Parathyroid adenoma (tissue), 2 donors: ENCODE measurements at regions not wholly inside any gene's neighbourhood (a gene's known extent, or its start where the extent isn't known, plus 50 kb on each side); places are given as distances from the start of the nearest gene placed in this dataset.

Source experiments
- H2AFZ ChIP-seq: fragments of 300-600 bp; sonication (generic); one replicate; pipeline ENCODE4 v1.7.0; 2017; ENCODE audit warnings: antibody characterized with exemption, mild to moderate bottlenecking
- H3K27ac ChIP-seq: fragments of 300-600 bp; sonication (generic); one replicate; pipeline ENCODE4 v1.7.0; 2017
- H3K27me3 ChIP-seq: fragments of 300-600 bp; sonication (generic); one replicate; pipeline ENCODE4 v1.7.0; 2017; ENCODE audit warnings: low read length; ENCODE audit not compliant: control insufficient read depth, insufficient read depth
- H3K36me3 ChIP-seq: fragments of 300-600 bp; sonication (generic); one replicate; pipeline ENCODE4 v1.7.0; 2017; ENCODE audit warnings: low read length; ENCODE audit not compliant: control insufficient read depth, insufficient read depth
- H3K4me1 ChIP-seq: fragments of 300-600 bp; sonication (generic); one replicate; pipeline ENCODE4 v1.7.0; 2017; ENCODE audit warnings: control low read depth
- H3K4me2 ChIP-seq: fragments of 300-600 bp; sonication (generic); one replicate; pipeline ENCODE4 v1.7.0; 2017; ENCODE audit warnings: low read length
- H3K4me3 ChIP-seq: fragments of 300-600 bp; sonication (generic); one replicate; pipeline ENCODE4 v1.7.0; 2017; ENCODE audit warnings: low read depth, low read length
- H3K79me2 ChIP-seq: fragments of 300-600 bp; sonication (generic); one replicate; pipeline ENCODE4 v1.7.0; 2017; ENCODE audit warnings: control low read depth
- H3K9ac ChIP-seq: fragments of 300-600 bp; sonication (generic); one replicate; pipeline ENCODE4 v1.7.0; 2017; ENCODE audit warnings: mild to moderate bottlenecking
- H3K9me3 ChIP-seq: fragments of 300-600 bp; sonication (generic); one replicate; pipeline ENCODE4 v1.7.0; 2017; ENCODE audit warnings: low read length; ENCODE audit not compliant: control insufficient read depth
- TF ChIP-seq, protein P1 (sequence below): fragments of 300-600 bp; sonication (generic); IDR thresholded peaks from one replicate; pipeline ENCODE4 v1.7.0; 2017; ENCODE audit warnings: antibody characterized with exemption, mild to moderate bottlenecking
- donor health status: primary hyperparathyroidism.

DNA sequence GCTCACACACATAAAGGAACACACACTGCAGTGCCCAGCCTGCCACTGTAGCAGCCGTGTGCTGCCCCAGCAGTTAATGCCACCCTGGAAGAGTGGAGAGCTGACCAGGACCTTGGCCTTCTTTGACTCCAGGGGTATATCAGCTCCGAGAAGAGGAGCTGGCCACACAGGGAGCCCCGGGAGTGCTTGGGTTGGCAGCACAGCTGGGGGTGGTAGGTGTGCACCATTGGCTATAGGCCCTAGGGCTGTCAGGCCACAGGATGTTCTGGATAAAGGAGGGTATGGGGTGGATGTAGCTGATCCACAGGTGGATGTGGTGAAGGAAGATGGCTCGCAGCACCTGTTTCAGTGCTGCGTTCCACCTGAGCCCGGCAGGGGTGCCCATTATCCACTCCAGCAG, 640.5 kb downstream of the PLPP3 start:
- Histone ChIP-seq H3K9ac (no peak overlapping the region), H3K9me3 (no peaks in the 10 kb centered on the region), H3K79me2 (no peaks in the 10 kb centered on the region), H3K36me3 (no peaks in the 10 kb centered on the region), H3K27ac (no peak overlapping the region), H2AFZ (no peak overlapping the region), H3K4me1 (no peaks in the 10 kb centered on the region), H3K4me2 (no peak overlapping the region), H3K4me3 (no peak overlapping the region), H3K27me3 (no peaks in the 10 kb centered on the region)
- TF ChIP-seq, protein P1, sequence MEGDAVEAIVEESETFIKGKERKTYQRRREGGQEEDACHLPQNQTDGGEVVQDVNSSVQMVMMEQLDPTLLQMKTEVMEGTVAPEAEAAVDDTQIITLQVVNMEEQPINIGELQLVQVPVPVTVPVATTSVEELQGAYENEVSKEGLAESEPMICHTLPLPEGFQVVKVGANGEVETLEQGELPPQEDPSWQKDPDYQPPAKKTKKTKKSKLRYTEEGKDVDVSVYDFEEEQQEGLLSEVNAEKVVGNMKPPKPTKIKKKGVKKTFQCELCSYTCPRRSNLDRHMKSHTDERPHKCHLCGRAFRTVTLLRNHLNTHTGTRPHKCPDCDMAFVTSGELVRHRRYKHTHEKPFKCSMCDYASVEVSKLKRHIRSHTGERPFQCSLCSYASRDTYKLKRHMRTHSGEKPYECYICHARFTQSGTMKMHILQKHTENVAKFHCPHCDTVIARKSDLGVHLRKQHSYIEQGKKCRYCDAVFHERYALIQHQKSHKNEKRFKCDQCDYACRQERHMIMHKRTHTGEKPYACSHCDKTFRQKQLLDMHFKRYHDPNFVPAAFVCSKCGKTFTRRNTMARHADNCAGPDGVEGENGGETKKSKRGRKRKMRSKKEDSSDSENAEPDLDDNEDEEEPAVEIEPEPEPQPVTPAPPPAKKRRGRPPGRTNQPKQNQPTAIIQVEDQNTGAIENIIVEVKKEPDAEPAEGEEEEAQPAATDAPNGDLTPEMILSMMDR = no peak

DNA sequence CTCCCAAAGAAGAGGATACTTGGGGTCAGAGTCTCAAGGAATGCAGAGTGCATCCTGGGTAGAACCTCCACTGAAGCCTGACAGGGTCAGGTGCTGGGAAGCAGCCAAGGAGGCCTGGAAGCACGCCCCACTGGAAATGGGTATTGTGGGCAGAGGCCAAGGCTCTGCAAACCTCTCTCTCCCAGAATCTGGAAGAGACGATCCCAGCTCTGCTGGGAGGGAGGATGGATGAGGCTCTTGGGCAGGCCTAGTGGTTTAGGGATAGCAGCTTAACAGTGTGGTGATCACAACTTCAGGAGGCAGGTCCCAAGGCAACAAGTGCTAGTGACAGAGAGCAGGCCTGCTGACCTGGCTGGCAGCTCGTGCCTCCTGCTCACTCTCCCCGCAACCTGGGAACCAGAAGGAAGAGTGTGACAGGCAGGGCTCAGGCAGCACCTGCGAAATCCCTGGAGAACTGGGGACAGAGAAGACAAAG, 641.0 kb downstream of the PLPP3 start:
- TF ChIP-seq, protein P1 = no peak
- no peaks in the 10 kb centered on the region for H3K4me1 ChIP-seq
- H3K79me2 ChIP-seq = no peaks in the 10 kb centered on the region
- H2AFZ ChIP-seq = no peak overlapping the region
- no peak overlapping the region for H3K4me3 ChIP-seq
- no peaks in the 10 kb centered on the region for H3K9me3 ChIP-seq
- H3K4me2 ChIP-seq = no peak overlapping the region
- no peaks in the 10 kb centered on the region for H3K27me3 ChIP-seq
- H3K27ac ChIP-seq = no peak overlapping the region
- H3K36me3 ChIP-seq = no peaks in the 10 kb centered on the region
- H3K9ac ChIP-seq = no peak overlapping the region

DNA sequence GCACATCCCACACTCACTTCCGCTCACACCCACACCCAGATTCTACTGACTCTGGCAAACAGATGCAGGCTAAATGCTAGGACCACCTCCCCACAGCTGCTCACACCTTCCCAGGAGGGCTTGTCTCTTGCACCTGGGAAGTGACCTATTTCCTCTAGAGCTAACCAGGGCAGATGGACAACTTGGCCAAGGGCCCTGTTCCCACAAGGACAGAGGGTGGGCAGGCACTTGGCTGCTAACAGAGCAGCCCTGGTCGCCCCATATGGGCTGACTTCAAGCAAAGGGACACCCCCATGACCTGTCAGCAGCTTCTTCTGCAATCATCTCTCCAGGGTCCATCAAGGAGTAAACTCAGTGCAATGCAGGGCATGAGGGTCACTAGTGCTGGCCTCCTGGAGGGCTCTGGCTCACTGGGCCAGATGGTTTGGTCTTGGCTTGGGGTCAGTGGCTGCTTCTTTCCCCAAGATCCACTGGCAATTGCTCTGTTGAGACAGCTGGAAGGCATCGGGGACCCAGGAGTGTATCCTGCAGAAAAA, 641.5 kb downstream of the PLPP3 start:
- Histone ChIP-seq H3K27me3 (no peaks in the 10 kb centered on the region), H3K4me3 (no peak overlapping the region), H2AFZ (no peak overlapping the region), H3K36me3 (no peaks in the 10 kb centered on the region), H3K9ac (no peak overlapping the region), H3K4me1 (no peaks in the 10 kb centered on the region), H3K27ac (no peak overlapping the region), H3K4me2 (no peak overlapping the region), H3K9me3 (no peaks in the 10 kb centered on the region), H3K79me2 (no peaks in the 10 kb centered on the region)
- TF ChIP-seq, protein P1 = no peak

DNA sequence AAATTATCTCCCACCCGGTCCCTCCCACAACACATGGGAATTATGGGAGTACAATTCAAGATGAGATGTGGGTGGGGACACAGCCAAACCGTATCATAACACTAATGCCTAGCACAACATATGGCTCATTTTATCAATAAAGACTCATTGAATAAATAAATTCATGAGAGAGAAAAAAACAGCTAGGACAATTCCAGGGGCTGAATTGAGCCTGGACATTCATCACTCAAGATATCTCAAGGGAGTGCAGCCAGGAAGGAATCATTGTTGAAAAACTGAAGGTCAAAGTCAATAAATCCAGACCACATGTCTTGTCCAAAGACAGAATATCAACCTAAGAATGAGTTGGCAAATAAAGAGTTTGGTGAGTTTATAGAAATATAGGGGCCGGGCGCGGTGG, 644.1 kb downstream of the PLPP3 start:
- H3K9ac ChIP-seq = no peak overlapping the region
- TF ChIP-seq, protein P1 = no peak
- H3K4me2 ChIP-seq = no peak overlapping the region
- H3K36me3 ChIP-seq = no peaks in the 10 kb centered on the region
- no peaks in the 10 kb centered on the region for H3K79me2 ChIP-seq
- H3K27me3 ChIP-seq = no peaks in the 10 kb centered on the region
- H2AFZ ChIP-seq = no peak overlapping the region
- H3K4me3 ChIP-seq = no peak overlapping the region
- no peaks in the 10 kb centered on the region for H3K4me1 ChIP-seq
- H3K9me3 ChIP-seq = no peaks in the 10 kb centered on the region
- H3K27ac ChIP-seq = no peak overlapping the region

DNA sequence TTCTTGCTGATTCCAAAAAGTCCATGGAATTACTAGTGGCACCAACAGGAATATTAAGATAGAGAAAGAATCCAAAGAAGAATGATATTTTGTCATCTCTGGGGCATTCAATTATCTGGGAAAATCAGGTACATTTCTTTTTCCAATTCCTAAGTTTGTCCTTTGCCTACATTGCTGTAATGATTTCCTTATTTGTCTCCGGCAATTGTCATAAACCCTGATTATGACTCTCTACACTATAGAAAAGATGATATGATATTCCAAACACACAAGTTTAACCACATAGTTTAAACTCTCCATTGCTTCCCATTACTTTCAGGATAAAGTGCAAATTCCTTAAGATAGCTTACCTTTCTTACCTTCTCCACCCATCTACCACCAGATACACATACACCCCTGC, 647.0 kb downstream of the PLPP3 start:
- no peak overlapping the region for H3K4me3 ChIP-seq
- H3K9me3 ChIP-seq = no peaks in the 10 kb centered on the region
- TF ChIP-seq, protein P1 = no peak
- H3K79me2 ChIP-seq = no peaks in the 10 kb centered on the region
- no peaks in the 10 kb centered on the region for H3K36me3 ChIP-seq
- no peak overlapping the region for H3K27ac ChIP-seq
- H3K9ac ChIP-seq = no peak overlapping the region
- H3K27me3 ChIP-seq = no peaks in the 10 kb centered on the region
- no peak overlapping the region for H2AFZ ChIP-seq
- no peaks in the 10 kb centered on the region for H3K4me1 ChIP-seq
- no peak overlapping the region for H3K4me2 ChIP-seq
